ENCODE measurements at regions not wholly inside any gene's neighbourhood (a gene's known extent, or its start where the extent isn't known, plus 50 kb on each side); places are given as distances from the start of the nearest gene placed in this dataset.

DNA sequence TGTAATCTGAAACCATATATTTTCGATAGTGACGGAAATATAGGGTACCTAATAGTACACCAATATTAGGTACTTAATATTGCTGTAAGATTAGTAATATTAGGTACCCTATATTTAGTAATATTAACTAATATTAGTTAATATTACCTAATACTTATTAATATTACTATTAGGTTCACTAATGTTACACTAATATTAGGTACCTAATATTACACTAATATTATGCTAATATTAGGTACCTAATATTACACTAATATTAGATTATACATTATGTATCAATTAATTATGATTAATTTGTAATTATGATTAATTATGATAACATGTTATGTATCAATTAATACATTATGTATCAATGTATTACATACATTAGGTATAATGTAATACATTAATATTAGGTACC is 518.2 kb upstream of the LRATD1 start:
- H3K27me3 ChIP-seq (replicated peaks in 1 of 2; ENCODE audit: control insufficient read depth in 2 of 2, insufficient read depth in 2 of 2, low read length in 1 of 2) = no peaks in the 10 kb centered on the region
- BruUV-seq (replicated peaks) = no TSS peak
- H2AFZ ChIP-seq (ENCODE audit: control insufficient read depth, low read depth, low read length) = no peak overlapping the region
- no peak for ATAC-seq
- no peak overlapping the region for H3K4me3 ChIP-seq
- no peak for DNase-seq (ENCODE audit: low read depth, low spot score)
- POLR2A ChIA-PET = no interaction called here
- no peak for TF ChIP-seq SREBF1 (IDR thresholded peaks at IDR 0.05; ENCODE audit: low read length)
- no peak overlapping the region for H3K27ac ChIP-seq (ENCODE audit: control insufficient read depth, insufficient read depth)
- FAIRE-seq = no peak
- no peaks in the 10 kb centered on the region for H4K20me1 ChIP-seq (ENCODE audit: control insufficient read depth, insufficient read depth)
- H3K4me1 ChIP-seq (ENCODE audit: control insufficient read depth, insufficient read depth, low read length) = no peaks in the 10 kb centered on the region
- in situ Hi-C loops (cut with MboI) = no loop called here
- H3K4me2 ChIP-seq (ENCODE audit: control insufficient read depth, insufficient read depth) = no peak overlapping the region
- no peak overlapping the region for H3K9ac ChIP-seq (ENCODE audit: control insufficient read depth, insufficient read depth, low read length)
- 21% methylated on average over 2 of the region's 2 CpGs for WGBS (ENCODE audit: insufficient coverage, insufficient replicate concordance, low lambda C conversion rate, missing lambda C conversion rate)
- no peaks in the 10 kb centered on the region for H3K36me3 ChIP-seq (ENCODE audit: control insufficient read depth in 2 of 2, insufficient read depth in 2 of 2, low read length in 1 of 2)
- RAD21 ChIA-PET (ENCODE audit: unreplicated experiment) = no interaction called here
- SMC1A ChIA-PET (ENCODE audit: uncharacterized antibody, unreplicated experiment) = interaction anchor here (0.5 kb wide), 1 partner anchor 1322 kb away, joined by 3 read pairs; no protein-coding TSS in a partner anchor
- H3K9me3 ChIP-seq (replicated peaks; ENCODE audit: control insufficient read depth, insufficient read depth, low read length) = no peaks in the 10 kb centered on the region
- no peaks in the 10 kb centered on the region for H3K79me2 ChIP-seq (ENCODE audit: control insufficient read depth, insufficient read depth, low read length)
- CTCF ChIA-PET = no interaction called here
- intact Hi-C loops (cut with micrococcal nuclease; ENCODE audit: unreplicated experiment) = no loop called here

DNA sequence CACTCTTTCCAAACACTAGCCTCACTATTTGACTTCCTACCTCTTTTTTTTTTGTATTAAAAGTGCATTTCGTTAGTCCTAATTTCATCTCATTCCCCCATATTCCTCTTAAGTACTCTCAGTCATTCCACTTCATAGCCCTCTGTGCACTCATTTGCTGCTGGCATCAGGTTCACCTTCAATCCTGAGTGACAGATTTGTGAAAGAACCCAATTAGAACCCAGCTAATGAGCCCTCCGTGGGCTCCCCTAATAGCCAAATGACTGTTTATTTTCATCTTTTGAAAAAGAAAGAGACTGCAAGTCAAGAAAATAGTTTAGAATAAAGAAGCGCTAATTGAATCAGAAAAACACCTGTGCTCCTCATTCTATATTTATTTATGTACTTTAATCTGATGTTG is 512.1 kb upstream of the LRATD1 start:
- SMC1A ChIA-PET (ENCODE audit: uncharacterized antibody, unreplicated experiment) = no interaction called here
- CTCF ChIA-PET = no interaction called here
- 28% methylated on average over 3 of the region's 3 CpGs for WGBS (ENCODE audit: insufficient coverage, insufficient replicate concordance, low lambda C conversion rate, missing lambda C conversion rate)
- Histone ChIP-seq H3K9me3 (replicated peaks; ENCODE audit: control insufficient read depth, insufficient read depth, low read length) (no peaks in the 10 kb centered on the region), H3K79me2 (ENCODE audit: control insufficient read depth, insufficient read depth, low read length) (no peaks in the 10 kb centered on the region), H2AFZ (ENCODE audit: control insufficient read depth, low read depth, low read length) (no peak overlapping the region), H3K4me3 (no peak overlapping the region), H3K4me1 (ENCODE audit: control insufficient read depth, insufficient read depth, low read length) (no peaks in the 10 kb centered on the region), H3K27ac (ENCODE audit: control insufficient read depth, insufficient read depth) (no peak overlapping the region), H3K36me3 (ENCODE audit: control insufficient read depth in 2 of 2, insufficient read depth in 2 of 2, low read length in 1 of 2) (no peaks in the 10 kb centered on the region), H3K27me3 (replicated peaks in 1 of 2; ENCODE audit: control insufficient read depth in 2 of 2, insufficient read depth in 2 of 2, low read length in 1 of 2) (no peaks in the 10 kb centered on the region), H4K20me1 (ENCODE audit: control insufficient read depth, insufficient read depth) (no peaks in the 10 kb centered on the region), H3K9ac (ENCODE audit: control insufficient read depth, insufficient read depth, low read length) (no peak overlapping the region), H3K4me2 (ENCODE audit: control insufficient read depth, insufficient read depth) (no peak overlapping the region)
- RAD21 ChIA-PET (ENCODE audit: unreplicated experiment) = no interaction called here
- in situ Hi-C loops (cut with MboI) (no loop called here), intact Hi-C loops (cut with micrococcal nuclease; ENCODE audit: unreplicated experiment) (no loop called here)
- BruUV-seq (replicated peaks) = no TSS peak
- FAIRE-seq (no peak), DNase-seq (ENCODE audit: low read depth, low spot score) (no peak), ATAC-seq (no peak)
- POLR2A ChIA-PET = no interaction called here
- no peak for TF ChIP-seq KAT2A (conservative IDR thresholded peaks at IDR 0.05; ENCODE audit: control insufficient read depth, low read depth, low read length)
